HG02798 (cell line): ENCODE measurements at regions not wholly inside any gene's neighbourhood (a gene's known extent, or its start where the extent isn't known, plus 50 kb on each side); places are given as distances from the start of the nearest gene placed in this dataset.

Experiments
- ATAC-seq: cut with Tn5 transposase; IDR thresholded peaks from one replicate; pipeline ENCODE4 v1.9.1; 2021; ENCODE audit warnings: mild to moderate bottlenecking; ENCODE audit not compliant: unreplicated experiment, poor library complexity

DNA sequence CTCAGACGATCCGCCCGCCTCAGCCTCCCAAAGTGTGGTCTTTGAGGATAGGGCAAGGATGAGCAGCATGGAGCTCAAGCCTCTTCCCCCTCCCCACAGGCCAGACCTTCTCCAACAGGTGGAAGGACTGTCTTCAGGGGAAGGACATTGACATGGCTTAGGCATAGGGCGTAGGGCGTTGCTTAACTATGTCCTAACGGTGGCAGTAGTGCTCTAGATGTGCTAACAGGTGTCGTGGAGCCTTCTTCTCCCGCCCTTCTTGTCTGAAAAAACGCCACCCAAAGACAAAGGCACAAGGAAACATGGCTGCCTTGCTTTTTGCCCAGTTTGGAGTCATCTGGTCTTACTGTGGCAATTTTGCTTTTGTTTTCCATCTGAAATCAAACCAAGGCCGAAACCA is 219.8 kb downstream of the OR13H1 start:
- ATAC-seq, result no peak

DNA sequence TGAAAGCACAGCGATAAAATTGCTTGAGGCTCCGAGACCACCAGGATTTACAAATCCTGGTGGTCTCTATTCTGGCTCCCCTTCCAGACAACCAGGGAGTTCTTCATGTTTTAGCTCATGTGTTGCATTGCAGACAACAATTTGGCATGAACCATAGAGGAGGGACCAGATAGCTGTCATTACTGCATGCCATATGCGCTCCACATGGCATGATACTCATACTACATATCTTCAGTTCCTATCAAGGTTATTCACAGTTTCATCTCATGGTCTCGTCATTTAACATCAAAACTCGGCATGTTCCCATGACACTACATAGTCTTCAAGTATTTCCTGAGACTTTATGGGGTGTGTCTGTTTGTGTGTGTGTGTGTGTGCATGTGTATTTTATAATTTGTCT is 220.3 kb downstream of the OR13H1 start:
- no peak for ATAC-seq

DNA sequence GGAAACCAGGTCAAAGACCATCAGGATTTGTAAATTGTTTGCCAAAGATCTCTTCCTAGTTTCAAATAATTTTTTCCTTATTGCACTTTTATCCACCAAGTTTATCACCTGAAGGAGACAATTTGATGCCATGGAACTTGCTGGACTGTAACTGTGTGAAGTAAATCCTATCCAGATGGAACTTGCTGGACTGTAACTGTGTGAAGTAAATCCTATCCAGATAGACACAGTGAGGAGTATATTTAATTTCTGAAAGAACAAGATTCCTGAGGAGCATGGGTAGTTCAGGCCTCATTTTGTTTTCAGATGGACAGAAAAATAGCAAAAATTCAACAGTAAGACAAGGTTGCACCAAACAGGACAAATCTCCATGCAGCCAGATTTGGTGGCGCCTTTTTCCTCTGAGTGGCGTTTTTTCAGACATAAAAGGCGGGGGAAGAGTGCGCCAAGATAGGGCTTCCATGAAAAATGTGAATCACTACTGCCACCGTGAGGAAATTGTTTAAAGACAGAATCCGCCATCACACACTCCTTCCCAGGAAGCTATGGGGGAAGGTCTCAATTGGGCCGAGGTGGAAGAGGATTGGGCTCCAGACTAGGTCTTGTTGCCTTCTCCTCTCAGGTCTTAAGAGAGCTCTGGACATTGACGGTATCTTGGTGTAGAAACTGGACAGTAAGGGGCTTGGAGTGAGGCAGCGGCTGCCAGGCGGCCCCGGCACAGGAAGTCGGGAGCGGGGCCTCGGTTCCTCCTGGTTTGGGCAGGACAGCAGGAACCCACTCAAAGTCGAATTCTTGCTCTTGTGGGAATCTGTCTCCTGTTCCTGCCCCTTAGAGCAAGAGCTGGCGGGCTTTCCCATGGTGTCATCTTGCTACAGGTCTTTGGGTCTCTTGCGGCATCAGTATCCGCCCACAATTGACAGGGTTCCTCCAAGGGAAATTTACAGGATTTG is 234.7 kb downstream of the OR13H1 start:
- no peak for ATAC-seq

DNA sequence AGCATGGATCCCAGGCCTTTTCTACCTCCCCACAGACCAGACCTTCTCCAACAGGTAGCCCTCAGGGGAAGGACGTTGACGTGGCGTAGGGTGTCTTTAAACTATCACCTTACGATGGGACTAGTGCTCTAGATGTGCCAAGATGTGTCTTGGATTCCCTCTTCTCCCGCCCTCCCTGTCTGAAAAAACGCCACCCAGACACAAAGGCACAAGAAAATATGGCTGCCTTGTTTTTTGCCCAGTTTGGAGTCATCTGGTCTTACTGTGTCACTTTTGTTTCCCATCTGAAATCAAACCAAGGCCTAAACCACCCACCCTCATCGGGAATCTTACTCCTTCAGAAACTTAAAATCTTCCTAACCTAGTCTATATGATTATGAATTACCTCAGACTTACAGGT is 235.4 kb downstream of the OR13H1 start:
- no peak for ATAC-seq

DNA sequence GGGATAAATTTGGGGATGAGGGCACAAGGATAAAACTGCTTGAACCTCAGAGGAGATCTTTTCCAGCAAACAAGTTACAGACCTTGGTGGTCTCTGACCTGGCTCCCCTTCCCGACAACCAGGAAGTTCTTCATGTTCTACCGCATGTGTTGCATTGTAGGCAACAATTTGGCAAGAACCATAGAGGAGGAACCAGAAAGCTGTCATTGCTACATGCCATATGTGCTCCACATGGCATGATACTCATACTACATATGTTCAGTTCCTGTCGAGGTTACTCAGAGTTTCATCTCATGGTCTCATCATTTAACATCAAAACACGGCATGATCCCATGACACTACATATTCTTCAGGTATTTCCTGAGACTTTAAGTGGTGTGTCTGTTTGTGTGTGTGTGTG is 235.9 kb downstream of the OR13H1 start:
- ATAC-seq, result no peak

DNA sequence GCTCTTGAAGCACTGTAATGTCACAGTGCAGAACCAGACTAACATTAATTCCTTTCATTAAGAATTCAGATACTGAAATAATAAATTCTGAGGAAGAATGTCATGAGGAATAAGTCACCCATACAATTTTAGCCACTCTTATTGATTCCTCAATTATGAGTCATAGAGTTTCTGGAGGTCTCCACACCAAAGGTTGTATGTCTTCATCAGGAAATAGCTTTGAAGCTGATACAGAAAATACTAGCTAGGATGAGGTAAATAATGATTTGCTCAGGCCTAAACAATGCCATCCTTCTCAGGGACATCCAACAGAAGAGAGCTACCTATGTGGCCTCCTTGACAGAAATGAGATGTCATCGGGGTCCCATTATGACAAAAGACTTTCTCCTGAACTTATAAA is 238.8 kb downstream of the OR13H1 start:
- no peak for ATAC-seq

DNA sequence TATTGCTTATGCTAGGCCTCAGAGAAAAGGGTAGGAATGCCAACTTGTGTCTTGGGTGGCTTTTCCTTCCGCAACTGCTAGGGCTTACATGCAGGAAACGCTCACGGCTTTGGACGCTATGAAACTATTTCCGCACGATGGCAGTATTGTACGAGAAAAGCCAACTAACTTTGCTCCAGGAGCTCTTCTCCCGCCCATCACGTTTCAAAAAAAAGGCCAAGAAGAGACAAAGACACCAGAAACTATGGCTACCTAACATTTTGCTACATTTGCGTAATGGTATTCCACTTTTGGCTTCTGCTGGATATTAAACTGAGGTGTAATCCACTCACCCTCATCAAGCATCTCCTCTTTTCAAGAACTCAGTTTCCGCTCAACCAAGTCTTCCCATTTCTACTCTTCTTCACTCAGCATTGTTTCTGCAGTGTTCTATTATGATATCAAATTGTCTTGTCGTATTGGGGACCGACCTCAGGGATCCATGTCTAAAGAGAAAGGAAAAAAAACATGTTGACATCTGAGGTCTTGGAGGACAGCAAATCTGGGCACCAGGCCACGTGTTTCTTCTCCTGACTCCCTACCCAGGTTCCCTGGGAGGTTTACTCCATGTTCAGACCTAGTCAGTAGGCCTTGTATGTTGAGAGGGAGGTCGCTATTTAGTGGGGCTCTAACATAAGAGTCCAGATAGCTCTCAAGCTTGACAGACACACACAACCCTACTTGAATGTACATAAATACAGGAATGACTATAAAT is 239.4 kb upstream of the STK26 start:
- ATAC-seq, result no peak

DNA sequence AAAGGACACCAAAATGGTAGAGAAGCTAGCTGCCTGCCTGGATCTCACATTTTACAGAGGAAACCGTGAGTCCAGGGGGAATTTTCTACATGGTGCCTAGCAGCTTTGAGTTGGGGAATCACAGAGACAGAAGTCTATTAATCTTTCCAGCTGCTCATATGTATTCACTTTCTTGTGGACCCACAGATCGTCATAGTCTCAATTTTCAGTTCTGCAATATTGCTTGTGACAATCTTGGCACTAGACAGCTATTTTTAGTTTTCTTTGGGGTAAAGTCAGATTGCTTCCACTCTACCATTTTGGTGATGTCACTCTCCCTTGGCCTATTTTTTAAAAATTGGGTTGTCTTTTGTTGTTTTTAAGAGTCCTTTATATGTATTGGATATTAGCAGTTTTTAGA is 233.4 kb upstream of the STK26 start:
- ATAC-seq, result peak; percentile 64

DNA sequence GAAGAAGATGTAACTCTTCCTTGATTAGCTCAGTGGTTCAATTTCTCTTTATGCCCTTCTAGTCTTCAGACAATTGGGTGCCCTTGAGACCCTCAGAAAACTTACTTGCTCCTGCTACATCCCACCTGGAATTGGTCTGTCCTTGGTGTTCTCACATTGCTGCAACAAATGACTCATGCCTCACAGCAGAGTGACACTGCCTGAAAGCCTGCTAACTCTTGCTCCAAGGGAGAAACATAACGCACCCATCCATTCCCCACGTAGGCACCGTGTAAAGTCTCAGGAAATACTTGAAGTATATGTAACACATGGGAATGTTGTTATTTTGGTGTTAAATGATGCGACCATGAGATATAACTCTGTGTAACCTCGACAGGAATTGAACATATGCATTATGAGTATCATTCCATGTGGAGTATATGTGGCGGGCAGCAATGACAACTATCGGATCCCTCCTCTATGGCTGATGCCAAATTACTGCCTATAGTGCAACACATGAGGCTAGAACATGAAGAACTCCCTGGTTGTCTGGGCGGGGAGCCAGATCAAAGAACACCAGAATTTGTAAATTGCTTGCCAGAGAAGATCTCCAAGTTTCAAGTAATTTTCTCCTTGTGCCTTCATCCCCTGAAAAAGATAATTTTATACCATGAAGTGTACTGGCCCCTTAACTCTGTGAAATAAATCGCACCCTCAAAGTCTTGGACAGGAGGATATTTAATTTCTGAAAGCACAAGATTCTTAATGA is 231.3 kb upstream of the STK26 start:
- ATAC-seq, result no peak

DNA sequence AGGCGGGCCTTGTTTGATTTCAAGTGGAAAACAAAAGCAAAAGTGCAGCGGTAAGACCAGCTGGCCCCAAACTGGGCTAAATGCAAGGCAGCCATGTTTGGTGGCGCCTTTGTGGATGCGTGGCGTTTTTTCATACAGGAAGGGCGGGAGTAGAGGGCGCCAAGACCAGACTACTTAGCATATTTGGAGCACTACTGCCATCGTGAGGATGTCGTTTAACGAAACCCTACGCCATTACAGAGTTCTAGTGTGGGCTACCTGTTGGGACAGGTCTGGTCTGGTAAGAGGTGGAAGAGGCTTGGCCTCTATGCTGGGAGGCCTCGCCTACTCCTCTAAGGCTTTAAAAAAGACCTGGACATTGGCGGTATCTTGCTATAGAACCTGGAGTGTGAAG is 230.7 kb upstream of the STK26 start:
- ATAC-seq, result no peak

DNA sequence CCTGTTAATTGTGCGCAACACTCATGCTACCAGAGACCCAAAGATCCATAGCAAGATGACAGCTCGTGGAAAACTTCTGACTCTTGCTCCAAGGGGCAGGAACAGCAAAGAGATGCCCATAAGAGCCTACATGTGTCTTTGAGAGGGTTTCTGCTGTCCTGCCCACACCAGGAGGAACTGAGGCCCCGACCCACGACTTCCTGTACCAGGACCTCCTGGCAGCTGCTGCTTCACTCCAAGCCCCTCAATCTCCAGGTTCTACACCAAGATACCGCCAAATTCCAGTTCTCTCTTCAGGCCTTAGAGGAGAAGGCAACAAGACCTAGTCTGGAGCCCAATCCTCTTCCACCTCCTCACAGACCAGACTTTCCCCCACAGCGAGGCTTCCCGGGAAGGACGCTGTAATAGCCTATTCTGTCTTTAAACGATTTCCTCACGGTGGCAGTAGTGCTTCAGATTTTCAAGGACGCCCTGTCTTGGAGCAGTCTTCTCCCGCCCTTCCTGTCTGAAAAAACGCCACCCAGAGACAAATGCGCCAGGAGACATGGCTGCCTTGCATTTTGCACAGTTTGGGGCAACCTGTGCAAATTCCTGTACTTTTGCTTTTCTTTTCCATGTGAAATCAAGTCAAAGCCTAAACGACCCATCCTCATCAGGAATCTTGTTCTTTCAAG is 230.2 kb upstream of the STK26 start:
- no peak for ATAC-seq

DNA sequence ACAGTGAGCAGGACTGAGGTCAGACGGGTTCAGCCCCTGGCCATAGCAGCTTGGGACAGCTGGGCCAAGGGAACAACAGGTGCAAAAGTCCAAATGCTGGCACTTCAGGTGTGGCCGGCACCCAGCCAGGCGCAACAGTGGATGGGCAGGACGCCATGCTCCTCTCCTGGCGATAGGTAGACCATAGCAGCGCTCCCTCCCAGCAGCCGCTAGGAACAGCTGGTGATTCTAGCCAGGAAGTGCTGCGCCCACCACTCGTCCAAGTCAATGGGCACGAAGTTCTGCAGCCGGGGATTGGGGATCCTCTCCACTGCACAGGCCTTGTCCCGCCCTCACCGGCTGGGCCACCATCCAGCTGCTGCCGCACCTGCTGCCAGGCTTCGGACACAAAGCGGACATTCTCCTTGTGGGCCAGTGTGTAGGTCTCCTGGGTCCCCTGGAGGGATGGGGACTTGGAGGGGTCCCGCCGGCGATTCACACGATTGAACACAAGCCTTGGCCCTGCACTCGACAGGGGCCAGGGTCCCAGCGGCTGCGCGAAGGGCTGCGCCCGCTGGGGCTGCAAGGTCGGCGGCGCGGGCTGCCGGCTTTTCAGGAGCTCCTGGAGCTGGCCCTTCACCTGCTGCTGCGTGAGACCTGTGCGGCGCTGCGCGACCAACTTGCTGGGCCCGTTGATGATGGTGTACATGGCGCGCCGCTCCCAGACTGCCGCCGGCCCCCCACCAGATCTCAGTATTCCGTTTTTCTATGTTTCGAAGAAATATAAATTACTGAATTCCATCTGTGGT is 227.5 kb upstream of the STK26 start:
- no peak for ATAC-seq

DNA sequence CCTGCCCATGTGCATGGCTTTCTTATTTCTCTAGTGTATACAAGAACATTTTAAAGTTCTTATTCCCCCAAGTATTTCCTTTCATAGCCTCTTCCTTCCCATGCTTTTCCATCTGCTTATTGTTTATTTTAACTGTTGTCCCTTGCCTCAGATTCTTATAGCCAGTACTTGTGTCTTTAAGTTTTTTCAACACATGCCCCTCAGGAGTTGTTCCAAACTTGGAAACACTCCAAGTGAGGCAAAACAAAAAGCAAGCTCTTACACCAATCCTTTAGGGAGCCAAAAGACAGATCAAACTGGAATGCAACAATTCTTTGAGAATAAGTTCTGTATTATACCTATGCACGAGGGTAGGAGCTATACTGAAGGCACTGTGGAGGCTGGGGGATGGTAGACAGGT is 222.0 kb upstream of the STK26 start:
- ATAC-seq, result no peak

DNA sequence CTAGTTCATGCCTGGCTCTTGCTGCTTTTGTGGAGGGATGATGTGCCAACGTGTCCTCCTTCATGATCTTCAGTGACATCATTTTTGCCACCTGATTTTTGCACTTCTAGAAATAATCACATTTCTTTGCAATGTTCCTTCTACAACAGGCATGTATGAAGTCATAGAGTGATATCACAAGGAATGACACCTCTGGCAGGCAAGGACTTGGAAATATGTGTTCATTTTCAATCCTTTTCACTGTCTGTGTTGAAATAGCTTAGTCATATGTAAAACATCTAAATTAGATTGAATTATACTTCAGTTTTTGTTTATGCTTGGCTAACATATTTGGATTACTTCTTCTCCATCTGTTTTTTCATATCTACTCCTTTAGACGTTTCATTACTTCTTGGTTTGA is 221.2 kb upstream of the STK26 start:
- no peak for ATAC-seq

DNA sequence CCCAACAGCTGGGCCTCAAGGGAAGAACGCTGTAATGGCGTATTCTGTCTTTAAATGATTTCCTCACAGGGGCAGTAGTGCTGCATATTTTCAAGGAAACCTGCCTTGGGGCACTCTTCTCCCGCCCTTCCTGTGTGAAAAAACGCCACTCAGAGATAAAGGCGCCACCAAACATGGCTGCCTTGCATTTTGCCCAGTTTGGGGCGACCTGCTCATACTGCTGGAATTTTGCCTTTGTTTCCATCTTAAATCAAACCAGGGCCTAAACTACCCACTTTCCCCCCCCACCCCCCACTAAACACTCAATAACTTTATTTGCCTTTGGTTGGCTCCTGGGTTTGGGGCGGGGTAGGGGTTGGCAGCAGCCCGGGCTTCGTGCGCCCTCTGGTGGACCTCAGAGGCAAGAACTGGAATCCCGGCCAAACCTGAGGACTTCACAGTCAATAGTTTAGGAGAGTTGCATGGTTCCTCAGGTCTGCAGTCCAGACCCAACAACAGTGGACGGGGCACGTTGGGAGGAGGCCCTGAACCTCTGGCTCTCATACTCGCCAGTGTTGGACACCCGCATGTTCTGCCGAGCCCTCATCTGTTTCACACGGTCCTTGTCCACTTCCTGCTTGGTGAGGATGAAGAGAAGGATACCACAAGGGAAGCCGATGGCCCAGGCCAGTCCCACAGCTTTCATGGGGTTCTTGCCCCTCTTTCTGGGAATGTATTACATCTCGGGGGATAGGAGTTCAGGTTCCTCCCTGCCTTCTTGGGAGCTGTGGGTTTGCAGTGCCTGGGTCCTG is 220.1 kb upstream of the STK26 start:
- no peak for ATAC-seq

DNA sequence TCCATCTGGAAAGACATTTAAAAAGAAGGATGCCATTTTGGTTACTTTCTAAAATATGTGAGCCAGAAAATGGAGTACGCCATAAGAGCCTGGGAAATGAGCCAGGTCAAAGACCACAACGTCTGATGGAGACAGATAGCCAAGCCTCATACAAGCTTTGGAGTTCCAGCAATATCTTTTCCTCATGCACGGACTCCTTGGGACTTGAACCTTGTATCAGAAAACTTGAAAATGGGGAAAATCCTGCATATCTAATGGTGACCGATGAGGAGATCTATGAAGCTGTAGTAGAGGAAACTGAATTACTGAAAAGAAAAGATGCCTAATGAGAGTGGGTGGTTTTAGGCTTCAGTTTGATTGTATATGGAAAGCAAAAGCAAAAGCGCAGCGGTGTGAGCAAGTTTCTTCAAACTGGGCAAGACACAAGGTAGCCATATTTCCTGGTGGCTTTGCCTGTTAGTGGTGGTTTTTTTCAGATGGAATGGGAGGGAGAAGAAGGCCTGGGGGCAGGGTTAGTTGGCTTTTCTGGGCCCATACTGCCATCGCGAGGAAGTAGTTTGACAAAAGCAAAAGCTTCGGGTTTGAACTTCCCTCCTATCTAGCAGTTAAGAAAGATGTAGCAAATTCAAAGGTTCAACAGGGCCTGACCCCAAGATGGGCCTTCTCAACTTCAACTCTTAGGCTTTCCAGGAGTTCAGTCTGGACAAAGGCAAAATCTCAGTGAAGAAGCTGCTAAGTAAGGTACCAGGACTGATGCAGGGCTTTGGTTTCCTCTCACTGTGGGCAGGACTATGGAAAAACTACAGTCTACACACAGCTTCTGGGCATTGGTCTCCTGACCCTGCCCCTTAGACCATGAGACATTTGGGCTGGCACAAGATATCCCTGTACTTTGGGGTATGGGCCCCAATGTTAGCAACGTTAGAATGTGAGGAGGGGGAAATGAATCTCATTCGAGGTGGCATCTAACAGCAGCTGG is 210.0 kb upstream of the STK26 start:
- ATAC-seq, result peak; percentile 94

DNA sequence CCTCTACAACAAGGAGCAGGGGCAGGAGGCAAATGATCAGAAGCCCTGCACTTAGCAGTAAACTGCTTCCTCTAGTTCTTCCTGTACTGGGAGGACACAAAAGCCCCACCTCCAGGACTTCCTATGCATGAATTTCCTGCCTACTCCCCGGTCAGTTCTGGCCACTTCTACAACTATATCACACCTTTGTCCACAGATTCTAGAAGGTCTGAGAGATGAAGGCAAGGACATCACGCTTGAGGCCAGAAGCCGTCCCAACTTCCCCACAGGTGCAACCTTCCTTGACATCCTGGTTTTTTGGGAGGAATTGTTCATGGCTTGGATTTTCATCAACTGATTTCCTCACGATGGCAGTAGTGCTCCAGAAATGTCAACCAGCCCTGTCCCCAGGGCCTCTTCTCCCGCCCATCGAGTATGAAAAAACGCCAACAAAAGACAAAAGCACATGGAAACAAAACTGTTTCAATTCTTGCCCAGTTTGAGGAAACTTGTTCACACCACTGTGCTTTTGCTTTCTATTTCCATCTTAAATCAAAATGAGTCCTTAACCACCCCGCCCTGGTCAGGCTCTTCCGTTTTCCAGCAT is 206.5 kb upstream of the STK26 start:
- peak; percentile 46 for ATAC-seq
